ENCODE measurements at regions not wholly inside any gene's neighbourhood (a gene's known extent, or its start where the extent isn't known, plus 50 kb on each side); places are given as distances from the start of the nearest gene placed in this dataset.

DNA sequence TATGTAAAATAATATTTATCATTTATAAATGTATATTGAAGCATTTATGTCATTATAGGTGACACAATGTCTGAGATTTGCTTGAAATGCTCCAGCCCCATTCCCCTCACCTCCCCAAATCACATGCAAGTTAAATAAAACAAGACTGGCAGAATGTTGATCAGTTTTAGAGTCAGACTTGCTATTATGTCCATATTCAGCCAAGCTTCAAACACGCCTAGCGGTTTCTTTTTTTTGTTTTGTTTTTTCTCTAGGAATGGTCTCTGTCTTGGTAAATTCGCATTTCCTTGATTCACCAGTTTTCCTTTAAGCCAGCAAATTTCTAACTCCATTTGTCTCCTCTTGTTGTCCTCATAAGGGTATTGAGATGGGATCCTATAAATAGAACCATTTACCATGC lies 153.0 kb upstream of the HMHB1 start:
- H3K79me2 ChIP-seq (ENCODE audit: insufficient read depth, low read length), result no peaks in the 10 kb centered on the region
- 80% methylated on average over 3 of the region's 3 CpGs for WGBS (ENCODE audit: low lambda C conversion rate)
- no peak overlapping the region for H3K9ac ChIP-seq (ENCODE audit: insufficient read depth, low read depth, low read length)
- H4K20me1 ChIP-seq (ENCODE audit: insufficient read depth, low read length), result no peaks in the 10 kb centered on the region
- intact Hi-C loops (cut with micrococcal nuclease; ENCODE audit: unreplicated experiment) (no loop called here), in situ Hi-C loops (cut with HindIII; ENCODE audit: extremely low pct_ligation_motif_present, low pct_unique_long_range_greater_than_20kb) (no loop called here)
- TF ChIP-seq SNRNP70 (IDR thresholded peaks at IDR 0.05; ENCODE audit: low read depth, low read length), result no peak
- TF ChIP-seq ATF7 (IDR thresholded peaks at IDR 0.05), result no peak
- no peak for TF ChIP-seq ATF7 (CRISPR knock-in tag; IDR thresholded peaks at IDR 0.05)
- no peak for TF ChIP-seq ZBED4 (CRISPR knock-in tag; IDR thresholded peaks at IDR 0.05; ENCODE audit: borderline replicate concordance)
- no peak for TF ChIP-seq TERF1 (CRISPR knock-in tag; IDR thresholded peaks at IDR 0.05)
- TF ChIP-seq MLLT10 (CRISPR knock-in tag; IDR thresholded peaks at IDR 0.05), result no peak
- TF ChIP-seq HCFC1 (IDR thresholded peaks at IDR 0.05; ENCODE audit: low read depth, low read length), result no peak
- TF ChIP-seq ONECUT2 (CRISPR knock-in tag; IDR thresholded peaks at IDR 0.05), result no peak
- no peak for TF ChIP-seq RFXANK (CRISPR knock-in tag; IDR thresholded peaks at IDR 0.05)
- no peak for TF ChIP-seq MEIS1 (CRISPR knock-in tag; IDR thresholded peaks at IDR 0.05; ENCODE audit: borderline replicate concordance)
- TF ChIP-seq ETV5 (CRISPR knock-in tag; IDR thresholded peaks at IDR 0.05; ENCODE audit: borderline replicate concordance), result no peak
- TF ChIP-seq HDAC1 (CRISPR knock-in tag; IDR thresholded peaks at IDR 0.05), result no peak
- TF ChIP-seq ZNF747 (CRISPR knock-in tag; IDR thresholded peaks at IDR 0.05; ENCODE audit: borderline replicate concordance), result no peak
- TF ChIP-seq ZFP36L2 (CRISPR knock-in tag; IDR thresholded peaks at IDR 0.05), result no peak
- no peak for TF ChIP-seq AKAP8 (CRISPR knock-in tag; IDR thresholded peaks at IDR 0.05)
- no peak for TF ChIP-seq SCMH1 (CRISPR knock-in tag; IDR thresholded peaks at IDR 0.05; ENCODE audit: borderline replicate concordance)
- TF ChIP-seq TBP (CRISPR knock-in tag; IDR thresholded peaks at IDR 0.05), result no peak
- no peak for TF ChIP-seq ZGPAT (CRISPR knock-in tag; IDR thresholded peaks at IDR 0.05)
- H3K4me3 ChIP-seq (replicated peaks in 1 of 3; ENCODE audit: insufficient read depth in 1 of 3, low read depth in 2 of 3, low read length in 3 of 3), result no peak overlapping the region
- ATAC-seq (no peak), DNase-seq (ENCODE audit: low spot score) (no peak), FAIRE-seq (no peak)
- H3K9me3 ChIP-seq (ENCODE audit: low read length), result no peaks in the 10 kb centered on the region
- no peak overlapping the region for H2AFZ ChIP-seq (ENCODE audit: low read length)
- H3K4me1 ChIP-seq (ENCODE audit: insufficient read depth, low read length), result peaks cover 24% of the 10 kb centered on the region
- peaks cover 0 to 4% of the 10 kb centered on the region in 2 experiments; a peak in 1 of 5 replicates for H3K27me3 ChIP-seq (ENCODE audit: control insufficient read depth in 1 of 2, insufficient read depth in 2 of 2, low read length in 2 of 2)
- ChIA-PET CTCF (ENCODE audit: low intra/inter-chr PET ratio, low total read pairs) (no interaction called here), POLR2A (interaction anchor here (0.6 to 1.1 kb wide), 3 partner anchors 15 to 77 kb away, joined by 3 to 5 read pairs (median 4); no protein-coding TSS in a partner anchor)
- no peaks in the 10 kb centered on the region for H3K36me3 ChIP-seq (replicated peaks in 1 of 2; ENCODE audit: control insufficient read depth in 1 of 2, insufficient read depth in 2 of 2, low read length in 2 of 2)
- no peak overlapping the region for H3K27ac ChIP-seq (ENCODE audit: extremely low read length, insufficient read depth, low read length)
- BruUV-seq (replicated peaks), result no TSS peak
- H3K4me2 ChIP-seq (ENCODE audit: low read depth, low read length), result no peak overlapping the region

Measured in HepG2 (cell line).